22Rv1 (cell line): ENCODE measurements at regions not wholly inside any gene's neighbourhood (a gene's known extent, or its start where the extent isn't known, plus 50 kb on each side); places are given as distances from the start of the nearest gene placed in this dataset.

ENCODE experiments used
- CTCF ChIP-seq: fragments of 450-650 bp; IDR thresholded peaks from 2 replicates; pipeline ENCODE4 v1.5.1; 2017; ENCODE audit warnings: mild to moderate bottlenecking
- ZFX ChIP-seq: fragments of 450-650 bp; IDR thresholded peaks from 2 replicates; pipeline ENCODE4 v1.6.1; 2017; ENCODE audit warnings: antibody characterized with exemption, borderline replicate concordance

GRCh38 chr15:39391230-39391629, 189.6 kb upstream of the THBS1 start:
- TF ChIP-seq CTCF: no peak
- TF ChIP-seq ZFX: no peak
